GM10248 (cell line): ENCODE measurements at regions not wholly inside any gene's neighbourhood (a gene's known extent, or its start where the extent isn't known, plus 50 kb on each side); places are given as distances from the start of the nearest gene placed in this dataset.
"Not testable (repeated sequence)": the region's sequence is repeated elsewhere in the genome, so short reads cannot be mapped to it uniquely, and the experiment has no call there.

Experiments
- CTCF ChIA-PET: fragments of 300-600 bp; sonication (Branson Sonifier 250); formaldehyde crosslinking; extraction: SDS; loops from one replicate; lab custom pipeline; 2021; ENCODE audit warnings: antibody characterized with exemption; lab: Yijun Ruan, JAX
- POLR2A ChIA-PET: fragments of 350-650 bp; sonication (Branson Sonifier 250); formaldehyde crosslinking; extraction: SDS; loops from one replicate; lab custom pipeline; 2020; ENCODE audit warnings: antibody characterized with exemption; lab: Yijun Ruan, JAX
- DNase-seq: peaks from one replicate; pipeline ENCODE4 v3.0.0; 2012; ENCODE audit errors: extremely low spot score
- CTCF ChIP-seq: IDR thresholded peaks from 2 replicates; pipeline ENCODE4 v1.5.1; 2012; ENCODE audit warnings: mild to moderate bottlenecking, low read depth; ENCODE audit errors: extremely low read depth, missing control alignments, control extremely low read depth

- no peak for DNase-seq
- CTCF ChIA-PET = interaction anchor here (1.1 to 1.3 kb wide), 2 partner anchors 43 to 80 kb away, joined by 3 to 4 read pairs; no protein-coding TSS in a partner anchor
- POLR2A ChIA-PET = no interaction called here
- no peak for TF ChIP-seq CTCF
Observed at GRCh38 chr12:56872366-56872765, 61.8 kb downstream of the SDR9C7 start.

GRCh38 chr12:56867216-56867615 is 67.0 kb downstream of the SDR9C7 start:
- no peak for TF ChIP-seq CTCF
- no peak for DNase-seq
- ChIA-PET POLR2A (no interaction called here), CTCF (no interaction called here)

GRCh38 chr12:56866493-56866892 is 67.7 kb downstream of the SDR9C7 start:
- POLR2A ChIA-PET = no interaction called here
- DNase-seq = no peak
- CTCF ChIA-PET = no interaction called here
- no peak for TF ChIP-seq CTCF

- ChIA-PET CTCF (no interaction called here), POLR2A (no interaction called here)
- TF ChIP-seq CTCF = no peak
- no peak for DNase-seq
Observed at GRCh38 chr12:56864318-56864717, 69.9 kb downstream of the SDR9C7 start.

- no peak for TF ChIP-seq CTCF
- ChIA-PET POLR2A (no interaction called here), CTCF (no interaction called here)
- DNase-seq = no peak
Observed at GRCh38 chr12:56863789-56864188, 70.4 kb downstream of the SDR9C7 start.

- ChIA-PET POLR2A (no interaction called here), CTCF (no interaction called here)
- no peak for DNase-seq
- no peak for TF ChIP-seq CTCF
Observed at GRCh38 chr12:56862264-56862663, 71.9 kb downstream of the SDR9C7 start.

GRCh38 chr12:56853392-56853978 is 80.7 kb downstream of the SDR9C7 start:
- CTCF ChIA-PET, DNase-seq, POLR2A ChIA-PET: not testable (repeated sequence)
